ENCODE measurements at regions not wholly inside any gene's neighbourhood (a gene's known extent, or its start where the extent isn't known, plus 50 kb on each side); places are given as distances from the start of the nearest gene placed in this dataset.

DNA sequence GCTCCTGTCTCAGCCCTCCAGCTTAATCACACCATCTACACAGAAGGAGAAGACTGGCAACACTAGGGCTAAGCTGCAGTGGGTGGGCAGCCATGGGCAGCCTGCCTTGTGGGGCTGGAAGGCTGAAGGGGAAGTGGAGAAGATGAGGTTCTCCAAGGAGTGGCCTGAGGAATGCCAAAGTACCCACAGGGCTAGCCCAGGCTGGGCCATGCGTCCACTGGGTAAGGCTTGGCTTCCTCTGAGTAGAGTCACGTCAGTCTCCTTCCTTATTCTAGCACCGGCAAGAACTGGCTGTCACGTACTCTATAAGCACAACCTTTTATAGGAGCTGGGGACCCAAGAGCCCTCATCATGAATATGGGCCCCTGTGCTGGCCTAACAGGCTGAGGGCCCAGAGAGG lies 110.6 kb upstream of the SIRPA start:
- no peak for DNase-seq

DNA sequence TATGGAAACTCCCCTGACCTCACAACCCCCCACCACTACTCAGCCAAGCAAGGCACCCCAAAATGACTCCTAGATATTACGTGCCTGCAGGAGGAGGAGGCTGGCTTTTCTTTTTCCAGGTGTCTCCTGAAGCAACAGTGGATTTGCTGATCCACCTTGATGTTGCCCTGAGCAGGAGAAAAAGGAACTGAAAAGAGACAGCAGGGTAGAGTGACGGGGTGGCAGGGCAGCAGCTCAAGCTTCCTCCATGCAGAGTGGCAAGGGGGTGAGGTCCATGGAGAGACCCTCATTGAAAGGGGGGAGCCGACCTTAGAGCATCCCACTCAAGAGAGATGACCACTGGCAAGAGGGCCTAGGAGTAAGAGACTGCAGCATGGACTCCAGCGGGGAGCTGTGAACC lies 112.0 kb upstream of the SIRPA start:
- DNase-seq, result no peak

DNA sequence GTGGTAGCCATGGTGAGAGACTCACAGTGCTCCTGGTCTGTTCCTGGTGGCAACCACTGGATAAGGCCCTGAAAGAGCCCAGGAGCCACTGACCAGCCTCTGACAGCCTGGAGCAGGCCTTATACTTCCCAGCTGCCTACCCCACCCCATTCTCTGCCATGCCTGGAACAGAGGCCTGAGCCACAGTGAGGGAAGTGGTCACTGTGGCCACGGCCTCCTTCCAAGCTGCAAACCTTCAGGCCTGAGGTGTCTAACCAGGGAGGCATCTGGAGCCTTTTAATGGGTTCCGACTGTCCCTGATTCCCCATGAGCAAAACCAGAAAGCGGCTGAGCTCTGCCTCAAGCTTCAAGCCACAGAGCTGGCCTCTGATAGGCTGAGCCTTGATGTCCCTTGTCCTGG lies 113.0 kb upstream of the SIRPA start:
- no peak for DNase-seq

DNA sequence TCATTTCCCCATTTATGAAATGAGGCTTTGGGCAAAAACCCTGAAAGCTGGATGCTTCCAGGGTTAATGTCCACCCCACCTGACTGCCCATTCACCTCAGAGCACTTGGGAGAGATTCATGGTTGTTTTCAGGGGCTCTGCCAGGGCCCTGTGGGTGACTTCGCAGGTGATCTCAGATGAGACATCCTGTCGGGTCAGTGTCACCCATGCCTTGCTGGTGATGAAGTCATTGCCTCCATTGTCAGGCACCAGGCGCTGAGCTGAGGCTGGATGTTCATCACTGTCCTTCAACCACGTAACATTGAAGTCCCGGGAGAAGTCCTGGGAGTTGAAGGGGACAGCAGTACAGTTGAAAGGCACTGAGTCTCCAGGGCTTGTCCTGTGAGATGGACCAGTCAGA lies 115.6 kb upstream of the SIRPA start:
- no peak for DNase-seq

DNA sequence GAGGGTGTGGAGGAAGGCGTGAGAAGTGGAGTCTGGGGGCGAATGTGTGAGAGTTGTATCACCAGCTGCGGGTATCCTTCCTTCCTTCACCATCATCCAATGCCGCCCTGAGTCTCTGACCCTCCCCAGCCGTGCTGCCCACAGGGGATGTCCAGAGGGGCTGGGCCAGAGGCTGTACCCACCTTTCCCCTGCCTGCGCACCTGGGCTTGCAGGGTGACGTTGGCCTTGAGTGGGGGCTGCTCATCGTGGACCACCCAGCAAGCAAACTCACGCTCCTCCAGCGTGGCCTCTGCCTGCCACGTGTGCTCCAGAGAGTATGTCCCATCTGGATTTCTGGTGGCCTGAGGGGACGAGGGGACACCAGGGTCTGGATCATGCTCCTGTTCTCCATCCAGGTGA lies 116.9 kb upstream of the SIRPA start:
- DNase-seq, result no peak

DNA sequence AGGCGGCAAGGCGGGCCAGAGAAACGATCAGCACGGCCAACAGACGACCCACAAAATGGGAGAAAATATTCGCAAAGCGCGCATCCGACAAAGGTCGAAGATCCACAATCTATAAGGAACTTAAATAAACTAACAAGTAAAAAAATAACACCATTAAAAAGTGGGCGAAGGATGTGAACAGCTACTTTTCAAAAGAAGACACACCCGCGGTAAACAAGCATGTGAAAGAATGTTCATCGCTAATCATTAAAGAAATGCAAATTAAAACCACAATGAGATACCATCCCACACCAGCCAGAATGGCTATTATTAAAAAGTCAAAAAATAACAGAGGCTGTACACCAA lies 117.8 kb upstream of the SIRPA start:
- no peak for DNase-seq

DNA sequence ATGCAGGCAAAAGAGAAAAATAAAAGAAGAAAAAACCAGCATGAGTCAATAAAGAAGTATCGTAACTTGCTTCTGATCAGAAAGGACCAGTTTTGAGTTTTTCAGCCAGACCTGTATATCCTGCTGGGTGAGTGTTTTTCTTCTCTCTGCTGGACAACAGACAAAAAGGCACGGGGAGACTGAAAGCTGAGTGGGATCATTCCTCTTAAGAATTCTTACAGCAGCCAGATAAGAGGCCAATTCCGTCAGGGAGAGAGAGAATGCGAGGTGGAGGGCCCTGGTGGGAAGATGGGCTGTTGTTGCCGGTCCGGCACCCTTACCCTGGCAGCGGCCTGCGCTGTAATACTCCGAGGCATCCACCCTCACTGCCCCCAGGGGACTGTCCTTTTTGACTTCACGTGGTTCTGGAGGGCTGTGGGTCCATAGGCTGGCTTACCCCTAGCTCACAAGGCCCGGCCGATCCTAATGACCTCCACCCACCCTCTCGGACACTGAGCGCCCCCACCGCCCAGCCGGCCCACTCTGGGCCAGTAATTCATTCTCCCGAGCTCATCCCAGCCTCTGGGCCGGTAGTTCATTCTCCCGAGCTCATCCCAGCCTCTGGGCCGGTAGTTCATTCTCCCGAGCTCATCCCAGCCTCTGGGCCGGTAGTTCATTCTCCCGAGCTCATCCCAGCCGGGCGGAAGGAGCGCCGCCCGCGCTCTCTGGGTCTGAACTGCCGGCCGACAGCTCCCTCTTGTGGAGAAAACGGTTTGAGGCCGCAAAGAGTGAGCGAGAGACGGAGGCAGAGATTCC lies 118.3 kb upstream of the SIRPA start:
- DNase-seq, result peak; percentile 94

DNA sequence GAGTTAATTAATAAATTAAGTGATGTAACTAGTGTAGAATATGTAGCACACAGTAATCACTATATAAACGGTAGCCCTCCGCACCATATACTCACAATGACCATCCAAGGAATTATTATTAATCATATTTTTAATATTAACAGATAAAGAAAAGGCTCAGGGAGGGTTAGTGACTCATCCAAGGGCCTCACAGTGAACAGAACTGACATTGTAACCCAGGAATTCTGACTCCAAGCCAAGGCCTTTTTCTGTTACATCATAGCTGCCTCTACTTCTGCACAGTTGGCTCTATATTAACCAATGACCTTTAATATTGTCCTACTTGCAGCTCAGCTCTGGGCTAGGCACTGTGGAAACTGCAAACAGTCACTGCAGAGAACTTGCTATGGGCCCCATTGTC lies 117.5 kb upstream of the SIRPG start:
- DNase-seq, result no peak

DNA sequence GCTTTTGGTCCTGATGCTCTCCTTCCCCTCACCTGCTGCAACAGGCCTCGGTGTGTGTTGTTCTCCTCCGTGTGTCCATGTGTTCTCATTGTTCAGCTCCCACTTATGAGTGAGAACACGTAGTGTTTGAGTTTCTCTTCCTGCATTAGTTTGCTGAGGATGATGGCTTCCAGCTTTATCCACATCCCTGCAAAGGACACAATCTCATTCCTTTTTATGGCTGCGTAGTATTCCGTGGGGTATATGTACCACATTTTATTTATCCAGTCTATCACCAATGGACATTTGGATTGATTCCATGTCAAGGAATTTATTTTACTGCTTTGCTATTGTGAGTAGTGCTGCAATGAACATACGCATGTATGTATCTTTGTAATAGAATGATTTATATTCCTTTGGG lies 116.9 kb upstream of the SIRPG start:
- no peak for DNase-seq

DNA sequence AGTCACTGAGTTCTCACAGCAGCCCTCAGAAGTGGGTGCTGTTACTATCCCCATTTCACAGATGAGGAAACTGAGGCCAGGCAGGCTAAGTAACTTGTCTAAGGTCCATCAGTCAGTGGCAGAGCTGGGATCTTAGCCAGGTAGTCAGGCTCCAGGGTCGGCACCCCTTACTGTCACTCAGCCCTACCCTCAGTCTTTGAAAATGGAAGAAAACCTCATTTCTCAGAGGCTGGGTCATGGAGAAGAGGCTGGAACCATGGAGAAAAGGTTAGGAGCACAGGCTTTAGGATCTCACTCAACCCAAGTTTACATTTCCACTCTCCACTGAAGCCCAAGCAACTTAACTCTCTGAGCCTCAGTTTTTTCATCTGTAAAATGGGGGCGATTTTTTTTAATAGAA lies 116.2 kb upstream of the SIRPG start:
- no peak for DNase-seq

DNA sequence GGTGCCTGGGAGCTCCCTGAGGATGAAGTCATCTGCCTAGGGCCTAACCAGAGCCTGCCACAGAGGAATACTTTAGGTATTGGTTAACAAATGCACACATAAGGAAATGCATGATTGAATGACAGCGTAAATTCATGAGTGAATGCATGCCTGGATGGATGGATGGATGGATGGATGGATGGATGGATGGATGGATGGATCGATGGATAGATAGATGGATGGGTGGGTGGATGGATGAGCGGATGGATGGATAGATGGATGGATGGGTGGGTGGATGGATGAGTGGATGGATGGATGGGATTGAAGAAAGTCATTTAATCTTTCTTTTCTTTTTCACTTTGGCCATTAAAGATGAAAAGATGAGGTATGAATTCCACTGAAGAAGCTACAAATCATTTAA lies 111.9 kb upstream of the SIRPG start:
- no peak for DNase-seq

DNA sequence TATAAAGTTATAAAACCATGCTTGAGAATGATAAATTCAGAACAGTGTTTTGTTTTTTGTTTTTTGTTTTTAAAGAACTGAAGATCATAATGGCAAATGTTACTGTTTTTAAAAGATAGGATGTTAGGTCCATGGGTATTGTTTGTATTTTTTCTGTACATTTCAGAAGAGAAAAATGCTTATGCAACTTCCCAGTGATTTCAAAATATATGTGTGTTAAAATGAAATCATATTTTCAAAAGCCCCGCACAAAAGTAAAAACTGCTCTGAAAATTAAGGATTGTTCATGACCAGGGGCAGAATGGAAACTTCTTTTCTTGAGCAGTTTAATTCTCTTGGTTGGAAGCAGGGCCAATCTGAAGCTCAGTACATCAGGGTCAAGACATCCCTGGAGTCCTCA lies 109.2 kb upstream of the SIRPG start:
- no peak for DNase-seq

DNA sequence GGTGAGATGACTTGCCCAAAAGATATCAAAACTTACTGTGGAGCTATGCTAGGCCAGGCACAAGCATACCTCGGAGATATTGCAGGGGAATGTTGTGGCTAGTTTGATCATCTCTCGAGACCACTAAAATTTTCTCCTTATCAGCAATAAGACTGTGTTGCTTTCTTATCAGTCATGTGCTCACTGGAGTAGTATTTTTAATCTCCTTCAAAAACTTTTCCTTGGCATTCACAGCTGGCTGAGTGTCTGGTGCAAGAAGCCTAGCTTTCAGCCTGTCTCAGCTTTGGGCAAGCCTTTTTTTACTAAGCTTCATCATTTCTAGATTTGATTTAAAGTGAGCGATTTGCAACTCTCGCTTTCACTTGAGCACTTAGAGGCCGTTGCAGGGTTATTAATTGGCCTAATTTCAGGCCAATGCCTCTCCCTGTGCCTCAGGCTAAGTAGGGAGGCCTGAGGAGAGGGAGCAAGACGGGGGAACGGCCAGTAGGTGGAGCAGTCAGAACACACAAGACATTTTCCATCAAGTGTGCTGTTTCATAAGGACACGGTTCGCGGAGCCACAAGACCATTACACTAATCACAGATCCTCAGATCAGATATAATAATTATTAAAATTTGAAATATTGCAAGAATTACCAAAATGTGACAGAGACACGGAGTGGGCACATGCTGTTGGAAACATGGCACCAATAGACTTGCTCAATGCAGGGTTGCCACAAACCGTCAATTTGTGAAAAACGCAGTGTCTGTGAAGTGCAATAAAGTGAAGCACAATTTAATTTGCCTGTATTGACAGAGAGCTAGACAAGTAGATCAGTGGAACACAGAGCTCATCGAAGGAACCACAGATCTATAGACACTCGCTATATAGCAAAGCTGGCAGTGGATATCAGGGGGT lies 106.8 kb upstream of the SIRPG start:
- DNase-seq, result peak; percentile 79

DNA sequence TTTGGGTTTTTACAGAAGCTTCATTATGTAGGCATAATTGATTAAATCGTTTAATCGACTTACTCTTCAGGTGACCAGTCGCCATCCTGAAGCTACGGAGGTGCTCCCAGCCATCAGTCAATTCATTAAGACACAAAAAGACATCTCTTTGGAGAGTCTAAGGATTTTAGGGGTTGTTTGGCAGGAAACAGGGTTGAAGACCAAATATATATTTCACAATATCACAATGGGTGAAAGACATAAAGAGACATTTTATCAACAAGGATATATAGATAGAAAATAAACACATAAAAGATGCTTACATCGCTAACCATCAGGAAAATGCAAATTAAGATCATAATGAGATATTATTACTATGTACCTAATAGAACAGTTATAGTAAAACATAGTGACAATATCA lies 104.0 kb upstream of the SIRPG start:
- no peak for DNase-seq

DNA sequence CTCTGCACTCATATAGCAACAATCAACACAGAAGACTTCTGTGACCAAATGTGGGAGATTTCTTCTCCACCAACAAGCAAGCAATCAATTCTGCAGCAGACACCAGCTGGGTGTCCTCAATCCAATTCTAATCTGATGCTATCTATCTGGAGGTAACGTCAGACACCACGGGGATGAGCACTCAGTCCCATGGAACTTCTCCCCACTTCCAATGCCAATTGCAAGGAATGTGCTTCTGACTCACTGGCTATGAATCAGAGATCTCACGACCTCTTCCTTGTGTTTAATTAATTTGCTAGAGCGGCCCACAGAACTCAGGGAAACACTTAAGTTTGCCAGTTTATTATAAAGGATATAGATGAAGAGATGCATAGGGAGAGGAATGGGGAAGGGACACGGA lies 103.5 kb upstream of the SIRPG start:
- DNase-seq, result no peak

DNA sequence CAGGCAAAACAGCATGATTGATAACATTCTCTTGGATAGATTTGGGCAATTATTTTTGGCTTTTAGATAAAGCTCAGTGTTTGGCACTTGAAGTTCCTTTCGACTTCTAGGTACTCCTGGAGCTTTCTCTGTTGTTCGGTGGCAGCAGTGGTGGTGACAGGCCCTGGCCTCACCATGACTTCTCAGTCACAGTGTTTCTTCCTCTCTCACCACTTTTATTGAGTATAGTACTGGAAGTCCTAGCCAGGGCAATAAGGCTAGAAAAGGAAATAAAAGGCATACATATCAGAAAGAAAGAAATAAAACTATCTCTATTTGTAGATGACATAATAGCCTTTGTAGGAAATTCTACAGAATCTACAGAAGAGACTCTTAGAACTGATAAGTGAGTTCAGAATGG lies 101.2 kb upstream of the SIRPG start:
- DNase-seq, result no peak

DNA sequence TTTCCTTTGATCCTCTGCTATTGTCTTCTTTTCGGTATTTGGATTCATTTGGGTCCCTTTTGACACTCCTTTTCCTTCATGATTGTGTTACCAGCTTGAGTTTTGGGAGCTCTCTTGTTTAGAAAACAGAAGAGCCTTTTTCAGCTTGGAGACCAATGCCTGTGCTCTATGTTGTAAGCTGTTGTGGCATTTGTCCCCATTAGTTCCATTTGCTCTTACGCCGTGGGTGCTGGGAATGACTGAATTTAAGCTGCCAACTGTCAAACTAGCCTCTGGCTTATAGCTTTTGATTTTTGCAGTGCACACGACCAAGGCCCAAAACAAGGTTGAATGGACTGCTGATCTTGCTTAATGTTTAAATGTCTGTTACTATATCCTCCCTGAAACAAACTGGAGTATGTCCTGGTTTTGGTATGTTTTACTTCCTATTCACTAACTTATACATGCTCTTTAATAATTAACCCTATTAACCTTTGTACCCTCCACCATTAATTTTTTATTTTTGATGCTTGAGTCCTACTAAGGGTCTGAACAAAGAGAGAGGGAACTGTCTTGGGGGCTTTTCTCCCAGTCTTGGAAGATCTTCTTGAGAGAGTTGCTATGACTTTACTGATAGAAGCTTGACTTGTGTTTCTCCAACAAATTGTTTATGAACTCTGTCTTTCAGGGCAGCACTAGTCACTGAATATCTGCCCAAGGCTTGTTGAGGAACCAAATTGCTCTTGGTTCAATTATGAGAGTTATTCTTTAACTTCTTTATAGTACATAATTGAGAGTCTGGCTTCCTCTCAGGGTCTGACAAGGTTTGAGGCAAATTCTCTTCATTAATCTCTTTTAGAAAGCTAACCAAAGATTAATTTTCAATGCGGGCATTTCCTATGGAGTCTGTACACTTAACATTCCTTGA lies 100.3 kb upstream of the SIRPG start:
- no peak for DNase-seq

DNA sequence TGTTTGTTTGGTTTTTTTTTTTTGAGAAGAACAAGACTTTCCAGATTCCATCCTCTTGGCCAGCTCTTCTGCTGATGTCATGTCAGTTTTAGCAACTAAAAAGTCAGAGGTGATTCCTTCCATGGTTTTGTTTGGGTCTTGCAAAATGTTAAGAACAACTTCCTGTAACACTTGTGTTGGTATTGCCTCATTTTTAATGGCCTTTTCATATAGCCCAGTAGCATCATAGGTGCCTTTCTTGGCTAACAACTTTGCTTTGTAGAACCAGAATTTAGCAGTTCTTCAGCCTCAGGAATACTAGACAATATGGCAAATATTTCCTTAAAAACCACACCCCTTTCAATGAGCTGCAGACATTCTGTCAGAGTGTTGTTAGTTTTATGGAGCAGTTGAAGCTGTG lies 99.5 kb upstream of the SIRPG start:
- no peak for DNase-seq

DNA sequence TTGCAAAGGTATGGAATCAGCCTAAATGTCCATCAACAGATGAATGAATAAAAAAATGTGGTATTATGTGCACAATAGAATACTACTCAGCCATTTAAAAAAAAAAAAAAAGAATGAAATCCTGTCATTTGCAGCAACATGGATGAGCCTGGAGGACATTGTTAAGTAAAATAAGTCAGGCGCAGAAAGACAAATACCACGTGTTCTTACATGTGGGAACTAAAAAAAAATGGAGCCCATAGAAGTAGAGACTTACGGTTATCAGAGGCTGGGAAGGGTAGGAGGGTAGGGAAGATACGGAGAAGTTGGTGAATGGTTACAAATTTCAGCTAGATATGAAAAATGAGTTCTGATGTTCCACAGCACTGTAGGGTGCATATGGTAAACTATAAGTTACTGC lies 97.2 kb upstream of the SIRPG start:
- DNase-seq, result no peak

DNA sequence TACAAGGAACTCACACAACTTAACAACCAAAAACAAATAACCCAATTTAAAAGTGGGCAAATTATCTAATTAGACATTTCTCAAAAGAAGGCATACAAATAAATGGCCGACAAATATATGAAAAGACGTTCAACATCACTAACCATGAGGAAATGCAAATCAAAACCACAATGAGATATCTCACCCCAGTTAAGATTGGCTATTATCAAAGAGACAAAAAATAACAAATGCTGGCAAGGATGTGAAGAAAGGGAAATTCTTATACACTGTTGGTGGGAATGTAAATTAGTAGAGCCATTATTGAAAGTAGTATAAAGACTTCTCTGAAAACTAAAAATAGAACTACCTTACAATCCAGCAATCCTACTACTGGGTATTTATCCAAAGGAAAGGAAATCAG lies 96.7 kb upstream of the SIRPG start:
- no peak for DNase-seq

DNA sequence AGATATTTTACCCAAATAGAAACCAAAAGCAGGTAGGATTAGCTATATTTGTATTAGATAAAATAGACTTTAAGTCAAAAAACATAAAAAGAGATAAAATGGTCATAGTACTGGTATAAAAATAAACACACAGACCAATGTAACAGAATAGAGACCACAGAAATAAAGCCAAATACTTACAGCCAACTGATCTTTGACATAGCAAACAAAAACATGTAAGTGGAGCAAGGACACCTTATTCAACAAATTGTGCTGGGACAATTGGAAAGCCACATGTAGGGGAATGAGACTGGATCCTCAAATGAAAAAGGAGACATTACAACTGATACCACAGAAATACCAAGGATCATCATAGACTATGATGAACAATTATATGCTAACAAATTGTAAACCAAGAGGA lies 94.5 kb upstream of the SIRPG start:
- no peak for DNase-seq

DNA sequence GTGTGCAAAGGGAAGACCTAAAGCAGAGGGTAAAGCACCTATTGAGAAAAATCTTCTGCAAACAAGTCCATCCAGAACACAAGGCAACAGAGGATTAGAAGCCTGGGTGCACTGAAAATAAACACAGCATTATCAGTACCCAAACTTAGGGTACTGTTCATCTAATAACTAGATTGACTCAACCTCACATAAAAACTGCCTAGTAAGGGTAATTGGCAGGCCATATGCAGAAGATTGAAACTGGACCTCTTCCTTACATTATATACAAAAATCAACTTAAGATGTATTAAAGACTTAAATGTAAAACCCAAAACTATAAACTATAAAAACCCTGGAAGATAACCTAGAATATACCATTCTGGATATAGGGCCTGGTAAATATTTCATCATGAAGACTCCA lies 91.2 kb upstream of the SIRPG start:
- DNase-seq, result no peak

DNA sequence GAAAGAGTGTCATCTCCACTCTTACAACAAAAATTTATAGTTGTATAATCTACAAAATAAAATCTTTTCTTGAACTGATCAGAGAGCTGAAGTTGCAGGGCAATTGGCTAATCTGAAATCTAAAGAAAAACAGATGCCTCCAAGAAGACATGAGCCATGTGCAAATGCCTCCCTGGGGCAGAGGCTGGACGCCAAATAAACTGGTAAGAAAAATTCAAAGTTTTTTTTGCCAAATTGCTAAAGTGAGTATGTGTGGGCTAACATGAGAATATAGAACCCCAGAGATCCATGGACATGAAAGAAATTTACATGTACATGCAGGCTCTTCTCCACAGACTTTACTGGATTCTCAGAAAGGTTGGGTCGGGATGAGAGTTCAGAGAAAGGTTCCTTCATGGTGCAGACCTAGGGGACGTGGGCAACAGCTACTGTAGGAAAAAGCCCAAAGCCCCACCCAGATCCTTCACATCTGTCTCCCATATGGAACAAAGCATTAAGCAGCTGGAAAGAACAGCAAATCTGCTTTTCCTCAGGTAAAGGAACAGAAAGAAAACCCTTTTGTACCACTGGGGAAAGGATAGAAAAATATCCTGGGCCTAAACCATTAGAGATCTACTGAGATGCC lies 90.5 kb upstream of the SIRPG start:
- DNase-seq, result no peak

All from right forelimb (tissue), 1 donor.